ENCODE measurements at regions not wholly inside any gene's neighbourhood (a gene's known extent, or its start where the extent isn't known, plus 50 kb on each side); places are given as distances from the start of the nearest gene placed in this dataset.

GRCh38 chr13:105365831-105366230, 1169.6 kb downstream of the EFNB2 start:
- no peak for ATAC-seq (ENCODE audit: low FRiP score)
- no peak for TF ChIP-seq CTCF (IDR thresholded peaks at IDR 0.05)
- DNase-seq (ENCODE audit: low spot score): no peak

GRCh38 chr13:105365021-105365550, 1170.4 kb downstream of the EFNB2 start:
- no peak for TF ChIP-seq CTCF (IDR thresholded peaks at IDR 0.05)
- ATAC-seq (ENCODE audit: low FRiP score) (no peak), DNase-seq (ENCODE audit: low spot score) (no peak)

GRCh38 chr13:105364191-105364590, 1171.3 kb downstream of the EFNB2 start:
- no peak for TF ChIP-seq CTCF (IDR thresholded peaks at IDR 0.05)
- no peak for DNase-seq (ENCODE audit: low spot score)

GRCh38 chr13:105363261-105364190, 1171.9 kb downstream of the EFNB2 start:
- TF ChIP-seq CTCF (IDR thresholded peaks at IDR 0.05): no peak
- DNase-seq (ENCODE audit: low spot score) (no peak), ATAC-seq (ENCODE audit: low FRiP score) (no peak)

More at GRCh38 chr13:105364191-105364590, 1171.3 kb downstream of the EFNB2 start:
- no peak for ATAC-seq (ENCODE audit: low FRiP score)

- ATAC-seq (ENCODE audit: low FRiP score): no peak
- no peak for TF ChIP-seq CTCF (IDR thresholded peaks at IDR 0.05)
- no peak for DNase-seq (ENCODE audit: low spot score)
Observed at GRCh38 chr13:105353654-105354053, 1181.8 kb downstream of the EFNB2 start.

- no peak for TF ChIP-seq CTCF (IDR thresholded peaks at IDR 0.05)
- no peak for ATAC-seq (ENCODE audit: low FRiP score)
- no peak for DNase-seq (ENCODE audit: low spot score)
Observed at GRCh38 chr13:105349082-105349723, 1186.3 kb downstream of the EFNB2 start.

Measured in omental fat pad (tissue), 3 donors.